Ovary (tissue), 7 donors: ENCODE measurements at regions not wholly inside any gene's neighbourhood (a gene's known extent, or its start where the extent isn't known, plus 50 kb on each side); places are given as distances from the start of the nearest gene placed in this dataset.

ENCODE experiments used
- DNase-seq, 5 donors: peaks; one replicate each; pipeline ENCODE4 v3.0.0-alpha.2; 2019 to 2020
- H3K27ac ChIP-seq, 2 donors: fragments of 200-600 bp; one replicate each; pipeline versions ENCODE4 v1.5.1 to v1.8.0; 2019 to 2022
- H3K27me3 ChIP-seq: fragments of 200-600 bp; one replicate; pipeline ENCODE4 v1.8.0; 2022
- H3K36me3 ChIP-seq: fragments of 200-600 bp; sonication (generic); one replicate; pipeline ENCODE4 v1.5.1; 2019
- H3K4me1 ChIP-seq: one replicate; pipeline ENCODE4 v1.8.1; 2013; ENCODE audit warnings: mild to moderate bottlenecking, moderate library complexity; ENCODE audit not compliant: insufficient read depth
- H3K4me3 ChIP-seq: fragments of 200-600 bp; sonication (generic); one replicate; pipeline ENCODE4 v1.5.1; 2017
- H3K9me3 ChIP-seq, 2 donors: fragments of 200-600 bp in 1 of 2; sonication (generic) in 1 of 2; one replicate each; pipeline versions ENCODE4 v1.5.1 to v1.8.1; 2013 to 2019; ENCODE audit warnings: mild to moderate bottlenecking in 1 of 2, moderate library complexity in 1 of 2
- EP300 ChIP-seq: sonication (generic); formaldehyde crosslinking; IDR thresholded peaks from one replicate; pipeline ENCODE4 v1.6.1; 2017; ENCODE audit warnings: antibody characterized with exemption
- POLR2A ChIP-seq: fragments of 450-650 bp; IDR thresholded peaks from one replicate; pipeline ENCODE4 v1.6.1; 2017; ENCODE audit warnings: antibody characterized with exemption, mild to moderate bottlenecking, moderate library complexity
- WGBS, 3 donors: extraction: QIAGEN DNeasy Blood & Tissue Kit in 1 of 3; methylation state at CpG; one replicate each; pipeline versions ENCODE4 v1.1.5 to v1.1.7; 2013 to 2017; 5-methylcytosine and 5-hydroxymethylcytosine counted together
- intact Hi-C, 4 donors: fragments of 100-400 bp; cut with DNase I; formaldehyde crosslinking; loops; one replicate each; pipeline versions ENCODE4 v1.11.0 to v1.15.1; 2022 to 2023
- TF ChIP-seq, protein P1 (sequence below), 3 donors: fragments of 450-650 bp in 2 of 3; fragments of 200-600 bp in 1 of 3; IDR thresholded peaks; one replicate each; pipeline versions ENCODE4 v1.5.1 to v1.8.0; 2016 to 2022; ENCODE audit warnings: antibody characterized with exemption in 3 of 3, mild to moderate bottlenecking in 1 of 3
- donor health status: DM: no; HTN: no; CAD: no; lungs with moderate emphysema.
- donor health status: DM: no; HTN: no; CAD: no.
- donor health status: Bipolar disorder and iron deficiency.
- donor health status: DM: no; HTN: no; CAD: no.
- donor health status: DM: yes; HTN: yes; CAD: no.

DNA sequence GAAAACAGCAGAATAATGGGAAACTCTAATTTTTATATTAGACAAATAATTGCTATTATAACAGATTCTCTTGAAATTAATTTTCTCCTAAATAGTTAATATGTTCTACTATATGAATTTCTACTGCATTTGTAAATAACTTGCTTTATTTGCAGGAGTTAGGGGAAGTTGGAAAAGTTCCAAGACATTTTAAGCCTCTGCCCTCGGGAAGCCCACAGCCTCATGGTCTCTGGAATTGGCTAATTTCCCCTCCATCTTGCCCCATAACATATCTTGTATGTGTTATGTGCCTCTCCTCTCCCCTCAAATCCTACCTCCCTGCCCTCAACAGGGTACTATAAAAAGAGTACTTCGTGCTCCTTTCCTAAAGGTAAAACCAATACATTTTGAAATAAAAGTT, 271.4 kb upstream of the NR5A2 start:
- intact Hi-C loops, result no loop called here
- no peaks in the 10 kb centered on the region for H3K9me3 ChIP-seq
- 26 to 37% (median 31%) methylated on average over 2 of the region's 2 CpGs for WGBS, 3 donors
- DNase-seq, result no peak
- TF ChIP-seq EP300 (no peak), POLR2A (no peak)
- TF ChIP-seq, protein P1, sequence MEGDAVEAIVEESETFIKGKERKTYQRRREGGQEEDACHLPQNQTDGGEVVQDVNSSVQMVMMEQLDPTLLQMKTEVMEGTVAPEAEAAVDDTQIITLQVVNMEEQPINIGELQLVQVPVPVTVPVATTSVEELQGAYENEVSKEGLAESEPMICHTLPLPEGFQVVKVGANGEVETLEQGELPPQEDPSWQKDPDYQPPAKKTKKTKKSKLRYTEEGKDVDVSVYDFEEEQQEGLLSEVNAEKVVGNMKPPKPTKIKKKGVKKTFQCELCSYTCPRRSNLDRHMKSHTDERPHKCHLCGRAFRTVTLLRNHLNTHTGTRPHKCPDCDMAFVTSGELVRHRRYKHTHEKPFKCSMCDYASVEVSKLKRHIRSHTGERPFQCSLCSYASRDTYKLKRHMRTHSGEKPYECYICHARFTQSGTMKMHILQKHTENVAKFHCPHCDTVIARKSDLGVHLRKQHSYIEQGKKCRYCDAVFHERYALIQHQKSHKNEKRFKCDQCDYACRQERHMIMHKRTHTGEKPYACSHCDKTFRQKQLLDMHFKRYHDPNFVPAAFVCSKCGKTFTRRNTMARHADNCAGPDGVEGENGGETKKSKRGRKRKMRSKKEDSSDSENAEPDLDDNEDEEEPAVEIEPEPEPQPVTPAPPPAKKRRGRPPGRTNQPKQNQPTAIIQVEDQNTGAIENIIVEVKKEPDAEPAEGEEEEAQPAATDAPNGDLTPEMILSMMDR (IDR thresholded peaks at IDR 0.05), result no peak
- H3K4me3 ChIP-seq, result no peak overlapping the region
- H3K36me3 ChIP-seq, result no peaks in the 10 kb centered on the region
- no peaks in the 10 kb centered on the region for H3K4me1 ChIP-seq
- H3K27me3 ChIP-seq, result no peaks in the 10 kb centered on the region
- no peak overlapping the region for H3K27ac ChIP-seq

DNA sequence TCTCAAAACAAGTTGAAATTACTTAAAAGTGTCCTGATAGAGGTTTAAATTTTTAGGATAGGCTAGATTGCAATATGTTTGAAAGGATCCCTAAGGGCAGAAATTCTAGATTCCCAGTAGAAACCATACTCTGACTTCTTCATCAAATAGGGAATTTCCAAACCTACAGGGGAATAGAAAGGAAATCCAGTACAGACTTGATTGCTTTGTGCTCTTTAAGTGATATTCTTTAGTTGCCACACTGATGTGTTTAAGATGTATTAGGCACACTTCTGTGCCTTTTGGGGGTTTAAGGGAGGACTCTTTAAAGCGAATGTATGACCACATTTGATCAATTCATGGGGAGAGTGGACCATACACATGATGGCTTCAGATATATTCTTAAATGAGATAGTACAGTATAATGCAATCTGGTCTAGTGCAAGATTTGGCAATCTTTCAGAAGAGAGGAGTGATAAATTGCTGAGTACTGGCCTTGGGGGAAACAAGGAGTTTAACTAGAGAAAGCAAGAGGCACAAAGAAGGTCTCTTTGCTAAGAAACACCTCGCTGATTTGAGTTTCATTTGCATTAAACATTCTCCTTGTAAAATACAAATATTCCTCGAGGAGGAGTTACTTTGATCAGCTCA, 268.8 kb upstream of the NR5A2 start:
- Histone ChIP-seq H3K4me3 (no peak overlapping the region), H3K27me3 (no peaks in the 10 kb centered on the region), H3K4me1 (no peaks in the 10 kb centered on the region), H3K36me3 (no peaks in the 10 kb centered on the region), H3K27ac (no peak overlapping the region), H3K9me3 (no peaks in the 10 kb centered on the region)
- TF ChIP-seq, protein P1 (IDR thresholded peaks at IDR 0.05), result no peak
- TF ChIP-seq EP300, result no peak
- no peak for TF ChIP-seq POLR2A
- intact Hi-C loops, result no loop called here
- WGBS, 3 donors, result 34 to 40% (median 36%) methylated on average over 3 of the region's 3 CpGs
- no peak for DNase-seq

DNA sequence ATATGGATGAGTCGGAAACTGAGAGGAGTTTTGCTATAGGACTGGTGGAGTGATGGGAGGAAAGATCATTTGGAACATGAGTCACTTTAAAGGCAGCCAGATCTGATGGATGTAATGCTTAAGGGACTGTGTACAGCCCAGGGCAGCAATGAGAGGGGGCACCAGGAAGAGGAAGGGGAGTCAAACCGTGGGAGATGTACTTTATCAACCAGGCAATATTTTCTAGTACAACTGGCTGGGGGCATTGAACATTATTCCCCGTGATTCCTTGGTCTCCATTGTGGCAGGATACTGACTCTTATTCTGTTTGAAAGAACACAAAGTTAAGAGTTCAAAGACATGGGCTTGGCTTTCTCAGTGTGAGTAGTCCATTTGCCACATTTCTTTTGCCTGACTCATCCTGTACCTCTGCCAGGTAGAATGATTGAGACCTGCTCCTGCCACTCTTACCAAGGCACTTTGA, 268.2 kb upstream of the NR5A2 start:
- H3K4me3 ChIP-seq, result no peak overlapping the region
- WGBS, 3 donors, result 11 to 24% (median 17%) methylated on average over 3 of the region's 3 CpGs
- no peak for TF ChIP-seq POLR2A
- TF ChIP-seq EP300, result no peak
- TF ChIP-seq, protein P1 (IDR thresholded peaks at IDR 0.05), result no peak
- DNase-seq, result no peak
- no peaks in the 10 kb centered on the region for H3K9me3 ChIP-seq
- H3K36me3 ChIP-seq, result no peaks in the 10 kb centered on the region
- no peaks in the 10 kb centered on the region for H3K27me3 ChIP-seq
- no peak overlapping the region for H3K27ac ChIP-seq
- no peaks in the 10 kb centered on the region for H3K4me1 ChIP-seq
- intact Hi-C loops, result no loop called here

GRCh38 chr1:199762572-199762971, 264.9 kb upstream of the NR5A2 start:
- H3K4me3 ChIP-seq, result no peak overlapping the region
- intact Hi-C loops, result no loop called here
- TF ChIP-seq EP300, result no peak
- no peak for TF ChIP-seq POLR2A
- TF ChIP-seq, protein P1 (IDR thresholded peaks at IDR 0.05), result no peak
- no peak for DNase-seq
- no peaks in the 10 kb centered on the region for H3K36me3 ChIP-seq
- H3K4me1 ChIP-seq, result no peaks in the 10 kb centered on the region
- 58 to 71% (median 59%) methylated on average over 5 of the region's 5 CpGs for WGBS, 3 donors
- H3K27me3 ChIP-seq, result no peaks in the 10 kb centered on the region
- no peak overlapping the region for H3K27ac ChIP-seq
- no peaks in the 10 kb centered on the region for H3K9me3 ChIP-seq
